Neural cell (in vitro differentiated cells): ENCODE measurements at regions not wholly inside any gene's neighbourhood (a gene's known extent, or its start where the extent isn't known, plus 50 kb on each side); places are given as distances from the start of the nearest gene placed in this dataset.

Experiments
- H2AFZ ChIP-seq: fragments of 200-600, 300-800 bp; sonication (generic), shearing (Covaris generic); 2 replicates; pipeline ENCODE4 v1.6.0; 2014; ENCODE audit warnings: low read depth, mild to moderate bottlenecking, antibody characterized with exemption, low read length, moderate library complexity
- H3F3A ChIP-seq: fragments of 200-600 bp; shearing (Covaris generic); 2 replicates; pipeline ENCODE4 v1.6.1; 2016; ENCODE audit warnings: mild to moderate bottlenecking, moderate library complexity, mixed read lengths, antibody characterized with exemption, low read length; ENCODE audit not compliant: insufficient read depth, poor library complexity, severe bottlenecking
- H3K27ac ChIP-seq: fragments of 200-600, 300-800 bp; sonication (generic), shearing (Covaris generic); 2 replicates; pipeline ENCODE4 v1.5.1; 2014; ENCODE audit warnings: mild to moderate bottlenecking, low read length, moderate library complexity
- H3K27me3 ChIP-seq: fragments of 300-800, 200-600 bp; sonication (generic), shearing (Covaris generic); 2 replicates; pipeline ENCODE4 v1.6.0; 2014; ENCODE audit warnings: mild to moderate bottlenecking, low read depth, low read length, moderate library complexity; ENCODE audit not compliant: insufficient read depth
- H3K36me3 ChIP-seq: fragments of 300-800, 200-600 bp; sonication (generic), shearing (Covaris generic); 2 replicates; pipeline ENCODE4 v1.5.1; 2014; ENCODE audit warnings: mild to moderate bottlenecking, antibody characterized with exemption, low read length, moderate library complexity; ENCODE audit not compliant: insufficient read depth
- H3K4me2 ChIP-seq: fragments of 300-800, 200-600 bp; sonication (generic), shearing (Covaris generic); 2 replicates; pipeline ENCODE4 v1.6.0; 2014; ENCODE audit warnings: mild to moderate bottlenecking, low read length
- H3K4me3 ChIP-seq: fragments of 300-800, 200-600 bp; sonication (generic), shearing (Covaris generic); 2 replicates; pipeline ENCODE4 v1.5.1; 2014; ENCODE audit warnings: mild to moderate bottlenecking, low read length, moderate library complexity
- H3K79me2 ChIP-seq: fragments of 200-600 bp; shearing (Covaris generic); replicated peaks from 2 replicates; pipeline ENCODE4 v1.6.0; 2014; ENCODE audit warnings: mild to moderate bottlenecking, low read length, moderate library complexity; ENCODE audit not compliant: insufficient read depth
- H3K9ac ChIP-seq: fragments of 300-800, 200-600 bp; sonication (generic), shearing (Covaris generic); 2 replicates; pipeline ENCODE4 v1.6.1; 2016; ENCODE audit warnings: mild to moderate bottlenecking, low read length, mixed read lengths
- H3K9me2 ChIP-seq: fragments of 200-600 bp; shearing (Covaris generic); 2 replicates; pipeline ENCODE4 v1.6.1; 2016; ENCODE audit warnings: mild to moderate bottlenecking, low read length, mixed read lengths; ENCODE audit not compliant: insufficient read depth
- H3K9me3 ChIP-seq: fragments of 200-600, 300-800 bp; sonication (generic), shearing (Covaris generic); 2 replicates; pipeline ENCODE4 v1.6.1; 2016; ENCODE audit warnings: mild to moderate bottlenecking, mixed run types, low read length, moderate library complexity, mixed read lengths
- H4K20me1 ChIP-seq: fragments of 200-600 bp; shearing (Covaris generic); 2 replicates; pipeline ENCODE4 v1.6.1; 2016; ENCODE audit warnings: mild to moderate bottlenecking, mixed run types; ENCODE audit not compliant: insufficient read depth
- EP300 ChIP-seq: fragments of 450-650 bp; conservative IDR thresholded peaks from 2 replicates; pipeline ENCODE4 v1.6.1; 2014; ENCODE audit warnings: antibody characterized with exemption, mild to moderate bottlenecking, moderate library complexity; ENCODE audit not compliant: poor library complexity, severe bottlenecking
- EZH2 ChIP-seq: fragments of 200-600, 300-800 bp; shearing (Covaris generic), sonication (generic); IDR thresholded peaks from 2 replicates; pipeline ENCODE4 v1.6.1; 2014; ENCODE audit warnings: antibody characterized with exemption, low read length, borderline replicate concordance, mild to moderate bottlenecking; ENCODE audit not compliant: insufficient read depth, poor library complexity, severe bottlenecking
- MXI1 ChIP-seq: fragments of 450-650 bp; conservative IDR thresholded peaks from 2 replicates; pipeline ENCODE4 v1.6.1; 2014; ENCODE audit warnings: antibody characterized with exemption, mild to moderate bottlenecking; ENCODE audit not compliant: poor library complexity, severe bottlenecking
- POLR2AphosphoS5 ChIP-seq: IDR thresholded peaks from 2 replicates; pipeline ENCODE4 v1.6.1; 2012
- RAD21 ChIP-seq: fragments of 450-650 bp; conservative IDR thresholded peaks from 2 replicates; pipeline ENCODE4 v1.6.1; 2014; ENCODE audit warnings: antibody characterized with exemption, mild to moderate bottlenecking, moderate library complexity
- SMC3 ChIP-seq: fragments of 450-650 bp; conservative IDR thresholded peaks from 2 replicates; pipeline ENCODE4 v1.6.1; 2014; ENCODE audit warnings: antibody characterized with exemption, mild to moderate bottlenecking, moderate library complexity; ENCODE audit not compliant: poor library complexity
- TAF1 ChIP-seq: IDR thresholded peaks from 2 replicates; pipeline ENCODE4 v1.6.1; 2012; ENCODE audit warnings: low read depth
- TF ChIP-seq, protein P1 (sequence below): IDR thresholded peaks from 2 replicates; pipeline ENCODE4 v1.6.1; 2012; ENCODE audit warnings: borderline replicate concordance
- TF ChIP-seq, protein P2 (sequence below): fragments of 450-650 bp; IDR thresholded peaks from 2 replicates; pipeline ENCODE4 v1.5.1; 2014; ENCODE audit warnings: antibody characterized with exemption, mild to moderate bottlenecking, moderate library complexity; ENCODE audit not compliant: poor library complexity, severe bottlenecking

DNA sequence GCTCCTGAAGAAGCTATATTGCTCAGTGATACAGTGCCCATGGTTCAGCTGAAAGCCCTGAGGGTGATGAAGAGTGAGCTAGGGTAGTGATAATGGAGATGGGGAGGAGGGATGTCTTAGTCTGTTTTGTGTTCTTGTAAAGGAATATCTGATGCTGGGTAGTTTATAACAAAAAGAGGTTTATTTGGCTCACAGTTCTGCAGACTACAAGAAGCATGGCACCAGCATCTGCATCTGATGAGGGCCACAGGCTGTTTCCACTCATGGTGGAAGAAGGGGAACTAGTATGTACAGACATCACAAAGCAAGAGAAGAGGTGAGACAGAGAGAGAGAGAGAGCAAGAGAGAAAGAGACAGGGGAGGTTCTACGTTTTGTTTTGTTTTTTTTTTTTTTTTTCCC is 417.3 kb upstream of the TRIB2 start:
- no peak for TF ChIP-seq POLR2AphosphoS5
- TF ChIP-seq TAF1: no peak
- TF ChIP-seq EP300: no peak
- TF ChIP-seq, protein P1, sequence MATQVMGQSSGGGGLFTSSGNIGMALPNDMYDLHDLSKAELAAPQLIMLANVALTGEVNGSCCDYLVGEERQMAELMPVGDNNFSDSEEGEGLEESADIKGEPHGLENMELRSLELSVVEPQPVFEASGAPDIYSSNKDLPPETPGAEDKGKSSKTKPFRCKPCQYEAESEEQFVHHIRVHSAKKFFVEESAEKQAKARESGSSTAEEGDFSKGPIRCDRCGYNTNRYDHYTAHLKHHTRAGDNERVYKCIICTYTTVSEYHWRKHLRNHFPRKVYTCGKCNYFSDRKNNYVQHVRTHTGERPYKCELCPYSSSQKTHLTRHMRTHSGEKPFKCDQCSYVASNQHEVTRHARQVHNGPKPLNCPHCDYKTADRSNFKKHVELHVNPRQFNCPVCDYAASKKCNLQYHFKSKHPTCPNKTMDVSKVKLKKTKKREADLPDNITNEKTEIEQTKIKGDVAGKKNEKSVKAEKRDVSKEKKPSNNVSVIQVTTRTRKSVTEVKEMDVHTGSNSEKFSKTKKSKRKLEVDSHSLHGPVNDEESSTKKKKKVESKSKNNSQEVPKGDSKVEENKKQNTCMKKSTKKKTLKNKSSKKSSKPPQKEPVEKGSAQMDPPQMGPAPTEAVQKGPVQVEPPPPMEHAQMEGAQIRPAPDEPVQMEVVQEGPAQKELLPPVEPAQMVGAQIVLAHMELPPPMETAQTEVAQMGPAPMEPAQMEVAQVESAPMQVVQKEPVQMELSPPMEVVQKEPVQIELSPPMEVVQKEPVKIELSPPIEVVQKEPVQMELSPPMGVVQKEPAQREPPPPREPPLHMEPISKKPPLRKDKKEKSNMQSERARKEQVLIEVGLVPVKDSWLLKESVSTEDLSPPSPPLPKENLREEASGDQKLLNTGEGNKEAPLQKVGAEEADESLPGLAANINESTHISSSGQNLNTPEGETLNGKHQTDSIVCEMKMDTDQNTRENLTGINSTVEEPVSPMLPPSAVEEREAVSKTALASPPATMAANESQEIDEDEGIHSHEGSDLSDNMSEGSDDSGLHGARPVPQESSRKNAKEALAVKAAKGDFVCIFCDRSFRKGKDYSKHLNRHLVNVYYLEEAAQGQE: no peak
- no peak for TF ChIP-seq EZH2
- no peak for TF ChIP-seq SMC3
- TF ChIP-seq RAD21: no peak
- TF ChIP-seq MXI1: no peak
- TF ChIP-seq, protein P2, sequence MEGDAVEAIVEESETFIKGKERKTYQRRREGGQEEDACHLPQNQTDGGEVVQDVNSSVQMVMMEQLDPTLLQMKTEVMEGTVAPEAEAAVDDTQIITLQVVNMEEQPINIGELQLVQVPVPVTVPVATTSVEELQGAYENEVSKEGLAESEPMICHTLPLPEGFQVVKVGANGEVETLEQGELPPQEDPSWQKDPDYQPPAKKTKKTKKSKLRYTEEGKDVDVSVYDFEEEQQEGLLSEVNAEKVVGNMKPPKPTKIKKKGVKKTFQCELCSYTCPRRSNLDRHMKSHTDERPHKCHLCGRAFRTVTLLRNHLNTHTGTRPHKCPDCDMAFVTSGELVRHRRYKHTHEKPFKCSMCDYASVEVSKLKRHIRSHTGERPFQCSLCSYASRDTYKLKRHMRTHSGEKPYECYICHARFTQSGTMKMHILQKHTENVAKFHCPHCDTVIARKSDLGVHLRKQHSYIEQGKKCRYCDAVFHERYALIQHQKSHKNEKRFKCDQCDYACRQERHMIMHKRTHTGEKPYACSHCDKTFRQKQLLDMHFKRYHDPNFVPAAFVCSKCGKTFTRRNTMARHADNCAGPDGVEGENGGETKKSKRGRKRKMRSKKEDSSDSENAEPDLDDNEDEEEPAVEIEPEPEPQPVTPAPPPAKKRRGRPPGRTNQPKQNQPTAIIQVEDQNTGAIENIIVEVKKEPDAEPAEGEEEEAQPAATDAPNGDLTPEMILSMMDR: no peak
- Histone ChIP-seq H3K79me2 (no peaks in the 10 kb centered on the region), H3K9me2 (no peaks in the 10 kb centered on the region), H3K27ac (no peak overlapping the region), H3F3A (no peaks in the 10 kb centered on the region), H4K20me1 (no peaks in the 10 kb centered on the region), H3K9ac (no peak overlapping the region), H2AFZ (no peak overlapping the region), H3K4me3 (no peak overlapping the region), H3K36me3 (no peaks in the 10 kb centered on the region), H3K9me3 (no peaks in the 10 kb centered on the region), H3K4me2 (no peak overlapping the region), H3K27me3 (no peaks in the 10 kb centered on the region)

DNA sequence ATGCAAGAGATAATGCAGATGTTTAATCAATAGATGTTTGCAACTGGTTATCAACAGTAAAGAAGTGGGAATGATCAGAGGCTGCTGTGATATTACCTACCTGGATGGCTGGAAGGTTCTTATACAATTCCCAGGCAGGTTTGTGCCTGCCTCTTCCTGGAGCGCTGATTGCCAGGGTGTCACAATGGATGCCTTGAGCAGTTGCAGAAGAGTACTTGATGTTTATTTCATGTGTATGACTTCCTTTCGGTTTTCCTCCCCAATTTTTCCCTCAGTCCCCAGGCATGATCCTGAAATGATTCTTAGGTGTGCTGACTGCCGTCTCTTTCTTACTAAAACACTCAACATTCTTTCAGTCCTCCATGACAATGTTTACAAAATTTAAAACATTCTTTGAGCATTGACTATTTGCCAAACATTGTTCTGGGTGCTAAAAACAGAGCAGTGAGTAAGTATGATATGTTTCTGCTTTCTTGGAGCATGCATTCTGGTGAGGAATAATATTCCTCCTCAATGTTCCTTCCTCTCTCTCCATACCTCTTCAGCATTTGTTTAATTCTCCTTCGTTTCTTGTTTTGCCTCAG is 416.6 kb upstream of the TRIB2 start:
- Histone ChIP-seq H3K4me2 (no peak overlapping the region), H3K9me3 (no peaks in the 10 kb centered on the region), H3K27ac (no peak overlapping the region), H3K27me3 (no peaks in the 10 kb centered on the region), H3K79me2 (no peaks in the 10 kb centered on the region), H4K20me1 (no peaks in the 10 kb centered on the region), H3K9me2 (no peaks in the 10 kb centered on the region), H3F3A (no peaks in the 10 kb centered on the region), H3K9ac (no peak overlapping the region), H2AFZ (no peak overlapping the region), H3K4me3 (no peak overlapping the region), H3K36me3 (no peaks in the 10 kb centered on the region)
- TF ChIP-seq SMC3 (no peak), EP300 (no peak), POLR2AphosphoS5 (no peak), EZH2 (no peak), RAD21 (no peak), MXI1 (no peak), TAF1 (no peak)
- TF ChIP-seq, protein P2: no peak
- TF ChIP-seq, protein P1: no peak
